GM18508 (cell line): ENCODE measurements at regions not wholly inside any gene's neighbourhood (a gene's known extent, or its start where the extent isn't known, plus 50 kb on each side); places are given as distances from the start of the nearest gene placed in this dataset.
A peak's percentile ranks its signal among the peaks of the same experiment; 100 is the strongest.
"Not testable (repeated sequence)": the region's sequence is repeated elsewhere in the genome, so short reads cannot be mapped to it uniquely, and the experiment has no call there.

ENCODE experiments used
- ATAC-seq: cut with Tn5 transposase; IDR thresholded peaks from one replicate; pipeline ENCODE4 v1.9.1; 2021; ENCODE audit warnings: moderate number of reproducible peaks; ENCODE audit not compliant: insufficient read depth, unreplicated experiment

DNA sequence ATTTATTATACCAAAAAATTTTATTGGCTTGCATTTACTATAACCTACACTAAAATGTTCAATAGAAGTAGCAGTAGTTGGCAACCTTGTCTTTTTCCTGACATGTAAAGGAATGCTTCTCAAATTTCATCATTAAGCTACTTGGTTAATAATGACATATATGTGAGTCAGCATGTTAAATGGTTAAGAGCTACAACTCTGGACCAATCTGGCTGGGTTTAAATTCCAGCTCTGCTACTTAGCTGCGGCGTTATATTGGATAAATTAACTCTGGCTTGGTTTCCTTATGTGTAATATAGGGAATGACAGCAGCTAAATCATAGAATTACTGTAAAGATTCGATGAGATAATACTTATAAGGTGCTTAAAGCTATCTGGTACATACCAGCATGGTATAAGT lies 53.7 kb upstream of the OTOGL start:
- no peak for ATAC-seq

DNA sequence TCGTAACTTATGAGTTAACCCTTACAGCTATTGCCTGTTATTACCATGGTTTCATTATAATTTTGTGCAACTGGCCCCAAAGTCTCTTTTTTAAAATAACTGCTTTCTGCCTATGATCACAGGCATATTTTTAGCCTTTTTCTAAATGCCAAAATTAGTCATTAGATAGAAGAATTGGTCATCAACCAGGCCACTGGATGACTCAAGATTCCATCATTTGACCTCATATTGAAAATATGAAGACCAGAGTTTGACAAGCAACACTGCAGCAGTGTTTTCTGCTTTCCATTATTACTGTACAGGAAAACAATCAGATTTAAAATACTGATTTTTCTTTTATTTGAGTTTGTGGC lies 54.7 kb upstream of the OTOGL start:
- ATAC-seq, result no peak

DNA sequence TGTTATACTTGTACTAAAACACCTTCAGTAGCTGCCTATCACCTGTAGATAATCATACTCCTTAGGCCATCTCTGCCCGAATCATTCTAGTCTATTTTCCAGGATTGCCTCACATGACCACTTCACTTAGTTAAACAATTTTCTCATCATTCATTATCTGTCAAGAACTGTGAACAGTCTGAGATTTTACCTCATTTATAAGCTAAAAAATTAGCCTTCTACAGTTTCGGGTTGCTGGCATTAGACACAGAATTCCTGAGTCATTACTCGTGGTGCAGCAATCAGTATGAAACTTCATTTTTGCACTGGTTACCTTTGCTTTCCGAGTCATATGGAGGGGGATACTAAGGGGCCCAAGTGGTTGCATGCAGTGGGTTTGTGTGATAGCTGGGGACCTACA lies 57.6 kb upstream of the OTOGL start:
- ATAC-seq, result no peak

DNA sequence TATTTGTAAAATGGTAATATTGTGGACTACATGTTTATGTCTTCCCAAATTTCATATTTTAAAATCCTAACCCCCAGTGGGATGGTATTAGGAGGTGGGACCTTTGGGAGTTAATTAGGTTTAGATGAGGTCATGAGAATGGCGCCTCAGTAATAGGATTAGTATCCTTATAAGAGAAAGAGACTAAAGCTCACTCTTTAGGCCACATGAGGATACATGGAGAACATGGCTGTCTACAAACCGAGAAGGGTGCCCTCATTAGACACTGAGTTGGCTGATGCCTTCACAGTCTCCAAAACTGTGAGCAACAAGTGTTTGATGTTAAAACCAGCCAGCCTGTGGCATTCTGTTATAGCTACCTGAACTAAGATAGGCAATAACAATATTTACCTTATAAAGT lies 58.3 kb upstream of the OTOGL start:
- no peak for ATAC-seq

- no peak for ATAC-seq
Observed at GRCh38 chr12:80040075-80040738, 59.1 kb upstream of the OTOGL start.

GRCh38 chr12:80038062-80038560 lies 61.2 kb upstream of the OTOGL start:
- ATAC-seq, result no peak

DNA sequence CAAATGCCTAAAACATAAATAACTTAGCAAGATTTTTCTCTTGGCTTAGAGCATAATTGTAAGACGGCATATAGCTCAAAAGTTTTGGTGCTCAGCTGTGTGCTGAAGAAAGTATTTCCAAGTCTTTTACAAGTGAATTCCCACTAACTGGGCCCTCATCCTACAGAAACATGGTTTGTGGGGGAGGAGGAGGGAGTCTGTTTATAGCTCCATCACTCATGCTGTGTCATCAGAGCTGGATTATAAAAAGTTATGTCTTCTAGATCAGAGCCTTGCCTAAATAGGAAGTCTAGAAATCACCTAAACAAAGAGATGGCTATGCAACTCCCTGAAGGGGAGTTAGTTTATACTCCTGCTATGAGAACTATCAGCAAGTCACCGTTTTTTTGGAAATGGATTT lies 65.9 kb upstream of the OTOGL start:
- ATAC-seq, result no peak

- no peak for ATAC-seq
Observed at GRCh38 chr12:80032946-80033345, 66.4 kb upstream of the OTOGL start.

GRCh38 chr12:80031229-80031628 lies 68.1 kb upstream of the OTOGL start:
- no peak for ATAC-seq

- no peak for ATAC-seq
Observed at GRCh38 chr12:80025638-80026037, 73.7 kb upstream of the OTOGL start.

GRCh38 chr12:80019691-80020090 lies 79.6 kb upstream of the OTOGL start:
- ATAC-seq, result no peak

- no peak for ATAC-seq
Observed at GRCh38 chr12:80018119-80018518, 81.2 kb upstream of the OTOGL start.

GRCh38 chr12:80017261-80017870 lies 82.0 kb upstream of the OTOGL start:
- no peak for ATAC-seq

- no peak for ATAC-seq
Observed at GRCh38 chr12:80016684-80017083, 81.8 kb upstream of the PPP1R12A start.

DNA sequence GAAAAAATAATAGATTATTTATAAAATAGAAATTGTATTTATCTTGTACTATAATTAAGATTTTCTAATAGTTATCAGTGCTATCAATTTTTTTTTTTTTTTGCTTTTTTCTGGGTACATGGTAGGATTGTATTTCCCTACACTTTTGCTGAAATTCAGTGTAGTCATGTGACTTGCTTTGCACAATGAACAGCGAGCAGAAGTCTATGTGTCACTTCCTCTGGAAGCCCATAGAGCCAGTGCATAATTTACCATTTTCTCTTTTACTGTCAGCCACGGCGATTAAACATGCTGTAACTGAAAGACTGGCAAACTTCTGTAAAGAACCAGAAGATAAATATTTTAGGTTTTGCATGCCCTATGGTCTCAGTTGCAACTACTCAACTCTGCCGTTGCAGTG lies 80.8 kb upstream of the PPP1R12A start:
- ATAC-seq, result no peak

DNA sequence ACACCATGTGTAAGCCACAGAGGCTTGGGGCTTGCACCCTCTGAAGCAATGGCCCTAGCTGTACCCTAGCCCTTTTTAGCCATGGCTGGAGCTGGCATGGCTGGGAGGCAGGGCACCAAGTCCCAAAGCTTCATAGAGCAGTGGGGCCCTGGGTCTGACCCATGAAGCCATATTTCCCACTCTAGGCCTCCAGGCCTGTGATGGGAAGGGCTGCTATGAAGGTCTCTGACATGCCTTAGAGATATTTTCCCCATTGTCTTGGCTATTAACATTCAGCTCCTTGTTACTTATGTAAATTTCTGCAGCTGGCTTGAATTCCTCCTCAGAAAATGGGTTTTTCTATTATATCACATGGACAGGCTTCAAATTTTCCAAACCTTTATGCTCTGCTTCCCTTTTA lies 68.8 kb upstream of the PPP1R12A start:
- not testable (repeated sequence) for ATAC-seq

GRCh38 chr12:80001562-80001961 lies 66.7 kb upstream of the PPP1R12A start:
- no peak for ATAC-seq

GRCh38 chr12:80000831-80001230 lies 65.9 kb upstream of the PPP1R12A start:
- no peak for ATAC-seq

GRCh38 chr12:79998554-79998953 lies 63.7 kb upstream of the PPP1R12A start:
- ATAC-seq, result no peak

GRCh38 chr12:79997096-79997791 lies 62.3 kb upstream of the PPP1R12A start:
- ATAC-seq, result peak; percentile 100

- ATAC-seq, result not testable (repeated sequence)
Observed at GRCh38 chr12:79995385-79996084, 60.6 kb upstream of the PPP1R12A start.
